ENCODE measurements at regions not wholly inside any gene's neighbourhood (a gene's known extent, or its start where the extent isn't known, plus 50 kb on each side); places are given as distances from the start of the nearest gene placed in this dataset.

DNA sequence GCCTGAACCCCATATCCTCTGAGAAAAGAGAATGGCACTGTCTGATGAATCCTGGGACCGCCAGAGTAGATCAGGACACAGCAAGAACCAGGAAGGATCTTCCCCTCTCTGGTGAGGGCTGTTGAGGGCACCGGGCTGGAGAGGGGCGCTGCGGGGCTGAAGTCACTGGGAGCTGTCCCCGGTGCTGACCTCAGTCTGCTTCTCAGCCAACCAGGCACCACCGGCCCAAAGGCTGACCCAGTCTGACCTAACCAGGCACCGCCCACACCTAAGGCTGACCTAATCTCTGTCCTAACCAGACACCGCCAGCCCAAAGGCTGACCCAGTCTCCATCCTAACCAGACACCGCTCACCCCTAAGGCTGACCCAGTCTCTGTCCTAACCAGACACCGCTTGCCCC, 82.8 kb downstream of the CPZ start (continued):
- TF ChIP-seq MAFK (IDR thresholded peaks at IDR 0.05; ENCODE audit: low read depth, low read length) = no peak
- TF ChIP-seq ZNF274 (IDR thresholded peaks at IDR 0.05; ENCODE audit: borderline replicate concordance, extremely low read depth, low read length) = no peak

Data from H1 (cell line).